NCI-H774 (cell line): ENCODE measurements at regions not wholly inside any gene's neighbourhood (a gene's known extent, or its start where the extent isn't known, plus 50 kb on each side); places are given as distances from the start of the nearest gene placed in this dataset.
A peak's percentile ranks its signal among the peaks of the same experiment; 100 is the strongest.
"Not testable (repeated sequence)": the region's sequence is repeated elsewhere in the genome, so short reads cannot be mapped to it uniquely, and the experiment has no call there.

Experiments
- DNase-seq: peaks from one replicate; lab custom pipeline; 2025; lab: John Stamatoyannopoulos, UW

- DNase-seq, result peak; percentile 57
These were observed 710.7 kb upstream of the TBX3 start for GRCh38 chr12:115394496-115395220.

GRCh38 chr12:115388139-115388538 lies 704.2 kb upstream of the TBX3 start:
- no peak for DNase-seq

GRCh38 chr12:115387467-115387901 lies 703.5 kb upstream of the TBX3 start:
- no peak for DNase-seq

- no peak for DNase-seq
These were observed 703.0 kb upstream of the TBX3 start for GRCh38 chr12:115386946-115387345.

- DNase-seq, result no peak
These were observed 701.2 kb upstream of the TBX3 start for GRCh38 chr12:115385141-115385540.

GRCh38 chr12:115384391-115384790 lies 700.4 kb upstream of the TBX3 start:
- DNase-seq, result no peak

GRCh38 chr12:115383668-115384067 lies 699.7 kb upstream of the TBX3 start:
- DNase-seq, result no peak

- no peak for DNase-seq
These were observed 698.7 kb upstream of the TBX3 start for GRCh38 chr12:115382681-115383080.

GRCh38 chr12:115380546-115381120 lies 696.7 kb upstream of the TBX3 start:
- DNase-seq, result no peak

- DNase-seq, result no peak
These were observed 694.3 kb upstream of the TBX3 start for GRCh38 chr12:115378291-115378690.

- no peak for DNase-seq
These were observed 693.8 kb upstream of the TBX3 start for GRCh38 chr12:115377779-115378178.

- DNase-seq, result no peak
These were observed 693.3 kb upstream of the TBX3 start for GRCh38 chr12:115377230-115377629.

- DNase-seq, result no peak
These were observed 691.4 kb upstream of the TBX3 start for GRCh38 chr12:115375186-115375991.

GRCh38 chr12:115374480-115375185 lies 690.7 kb upstream of the TBX3 start:
- no peak for DNase-seq

- DNase-seq, result no peak
These were observed 687.7 kb upstream of the TBX3 start for GRCh38 chr12:115371711-115372110.

GRCh38 chr12:115370650-115371049 lies 686.7 kb upstream of the TBX3 start:
- no peak for DNase-seq

- DNase-seq, result no peak
These were observed 686.2 kb upstream of the TBX3 start for GRCh38 chr12:115370207-115370606.

GRCh38 chr12:115366277-115366676 lies 682.3 kb upstream of the TBX3 start:
- not testable (repeated sequence) for DNase-seq

- DNase-seq, result not testable (repeated sequence)
These were observed 681.8 kb upstream of the TBX3 start for GRCh38 chr12:115365765-115366164.

GRCh38 chr12:115364921-115365320 lies 680.9 kb upstream of the TBX3 start:
- no peak for DNase-seq

GRCh38 chr12:115362339-115362976 lies 678.5 kb upstream of the TBX3 start:
- DNase-seq, result no peak

- DNase-seq, result no peak
These were observed 673.7 kb upstream of the TBX3 start for GRCh38 chr12:115357681-115358080.
